ENCODE measurements at regions not wholly inside any gene's neighbourhood (a gene's known extent, or its start where the extent isn't known, plus 50 kb on each side); places are given as distances from the start of the nearest gene placed in this dataset.

GRCh38 chr3:68315546-68315945 lies 616.8 kb downstream of the TAFA4 start:
- no peak for DNase-seq (ENCODE audit: low read depth in 1 of 2, low spot score in 1 of 2)

GRCh38 chr3:68306571-68306970 lies 625.8 kb downstream of the TAFA4 start:
- DNase-seq (ENCODE audit: low read depth in 1 of 2, low spot score in 1 of 2): no peak

DNA sequence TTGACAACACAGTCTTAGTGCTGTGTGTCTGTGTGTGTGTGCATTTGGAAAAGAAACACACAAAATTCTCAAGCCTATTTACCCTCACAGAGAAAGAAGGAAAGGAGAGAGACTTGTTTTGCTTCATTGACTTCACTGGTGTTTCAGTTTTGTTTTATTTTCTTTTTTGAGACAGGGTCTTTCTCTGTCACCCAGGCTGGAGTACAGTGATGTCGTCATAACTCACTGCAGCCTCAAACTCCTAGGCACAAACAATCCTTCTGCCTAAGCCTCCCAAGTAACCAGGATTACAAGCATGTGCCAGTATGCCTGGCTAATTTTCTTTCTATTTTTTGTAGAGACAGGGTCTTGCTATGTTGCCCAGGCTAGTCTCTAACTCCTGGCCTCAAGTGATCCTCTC lies 636.9 kb downstream of the TAFA4 start:
- DNase-seq (ENCODE audit: low read depth in 1 of 2, low spot score in 1 of 2): no peak

- no peak for DNase-seq (ENCODE audit: low read depth in 1 of 2, low spot score in 1 of 2)
Measured at GRCh38 chr3:68290333-68290732, 635.9 kb upstream of the SUCLG2 start.

- no peak for DNase-seq (ENCODE audit: low read depth in 1 of 2, low spot score in 1 of 2)
Measured at GRCh38 chr3:68288085-68288484, 633.7 kb upstream of the SUCLG2 start.

DNA sequence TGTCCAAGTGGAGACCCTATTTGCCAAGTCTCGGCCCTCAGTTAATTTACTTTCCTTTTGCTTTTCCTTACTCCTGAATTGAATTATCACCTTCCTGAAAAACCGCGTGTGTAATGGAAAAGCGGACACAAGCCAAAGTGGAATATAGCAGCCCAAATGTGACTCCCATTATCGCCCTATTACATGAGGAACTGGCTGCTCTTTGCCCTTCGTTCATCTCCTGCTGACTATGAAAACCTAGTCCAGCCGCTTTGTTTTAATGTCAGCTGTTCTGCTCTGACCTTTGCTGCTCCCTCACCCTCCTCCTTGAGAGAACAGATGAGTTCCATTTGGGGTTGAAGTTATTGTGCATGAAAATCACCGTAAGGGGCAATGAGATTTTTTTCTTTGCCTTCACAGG lies 632.7 kb upstream of the SUCLG2 start:
- DNase-seq (ENCODE audit: low read depth in 1 of 2, low spot score in 1 of 2): no peak

DNA sequence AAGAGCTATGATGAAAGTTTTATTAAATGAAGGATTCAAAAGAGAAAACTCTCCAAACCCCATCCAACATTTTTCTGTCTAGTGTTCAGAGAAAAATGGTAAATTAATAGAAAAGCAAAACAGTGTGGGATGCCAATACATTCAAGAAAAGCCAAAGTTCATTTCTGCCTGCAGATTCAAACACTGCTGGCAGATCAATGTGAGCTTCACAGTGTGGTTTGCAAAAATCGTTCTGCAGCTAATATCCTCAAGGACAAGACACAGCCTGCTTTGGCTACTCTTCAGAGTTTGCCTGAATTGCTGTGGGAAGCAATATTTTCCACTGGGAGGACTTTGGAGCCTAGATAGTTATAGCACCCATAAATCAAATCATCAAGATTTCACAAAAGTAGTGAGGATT lies 619.9 kb upstream of the SUCLG2 start:
- no peak for DNase-seq (ENCODE audit: low read depth in 1 of 2, low spot score in 1 of 2)

GRCh38 chr3:68271145-68271544 lies 616.7 kb upstream of the SUCLG2 start:
- no peak for DNase-seq (ENCODE audit: low read depth in 1 of 2, low spot score in 1 of 2)

DNA sequence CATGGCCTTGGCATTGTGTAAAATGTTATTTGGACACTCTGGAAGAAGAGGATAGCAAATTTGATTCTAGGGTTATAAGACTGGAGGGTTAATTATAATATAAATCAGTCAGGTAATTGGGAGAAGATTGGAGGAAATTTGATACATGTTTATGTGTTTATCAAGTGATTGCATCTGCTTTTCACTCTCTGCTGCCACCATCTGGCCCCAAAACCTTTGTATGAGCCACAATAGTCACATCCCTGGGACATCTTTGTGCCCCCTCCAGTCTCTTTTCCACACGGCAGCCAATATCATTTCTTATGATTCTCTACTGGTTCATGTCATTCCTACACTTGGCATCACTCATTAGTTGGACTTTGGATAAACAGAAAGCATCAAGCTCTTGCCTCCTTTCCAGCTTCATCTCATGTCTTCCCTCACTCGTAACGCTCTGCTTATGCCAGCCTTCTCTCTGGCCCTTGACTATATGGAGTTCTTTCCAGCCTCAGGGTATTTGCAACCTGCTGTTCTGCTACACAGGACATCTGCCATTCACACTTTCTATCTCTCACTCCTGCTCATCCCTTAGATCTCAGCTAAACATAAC lies 602.3 kb upstream of the SUCLG2 start:
- no peak for DNase-seq (ENCODE audit: low read depth in 1 of 2, low spot score in 1 of 2)

- no peak for DNase-seq (ENCODE audit: low read depth in 1 of 2, low spot score in 1 of 2)
Measured at GRCh38 chr3:68249265-68249664, 594.9 kb upstream of the SUCLG2 start.

GRCh38 chr3:68242606-68243005 lies 588.2 kb upstream of the SUCLG2 start:
- DNase-seq (ENCODE audit: low read depth in 1 of 2, low spot score in 1 of 2): no peak

GRCh38 chr3:68239542-68239941 lies 585.1 kb upstream of the SUCLG2 start:
- no peak for DNase-seq (ENCODE audit: low read depth in 1 of 2, low spot score in 1 of 2)

- no peak for DNase-seq (ENCODE audit: low read depth in 1 of 2, low spot score in 1 of 2)
Measured at GRCh38 chr3:68234076-68234780, 579.8 kb upstream of the SUCLG2 start.

- DNase-seq (ENCODE audit: low read depth in 1 of 2, low spot score in 1 of 2): no peak
Measured at GRCh38 chr3:68228856-68229255, 574.4 kb upstream of the SUCLG2 start.

DNA sequence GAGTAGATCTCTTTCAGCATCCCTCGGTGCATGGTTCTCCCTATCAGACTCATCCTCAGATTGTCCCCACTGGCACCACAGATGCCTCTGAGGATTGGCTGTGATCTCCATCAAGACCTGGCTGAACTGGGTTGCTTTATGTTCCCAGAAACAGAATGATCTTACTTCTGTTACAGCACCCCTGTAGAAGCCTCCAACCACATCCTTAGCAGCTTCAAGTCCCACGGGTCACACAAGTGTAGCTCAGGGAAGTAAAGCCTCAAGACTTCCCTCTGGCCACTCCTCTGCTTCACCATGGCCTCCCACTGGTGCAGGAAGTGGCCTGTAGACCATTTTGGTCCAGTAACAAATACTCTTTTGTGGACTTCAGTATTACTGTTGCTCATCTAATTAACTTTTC lies 566.4 kb upstream of the SUCLG2 start:
- no peak for DNase-seq (ENCODE audit: low read depth in 1 of 2, low spot score in 1 of 2)

DNA sequence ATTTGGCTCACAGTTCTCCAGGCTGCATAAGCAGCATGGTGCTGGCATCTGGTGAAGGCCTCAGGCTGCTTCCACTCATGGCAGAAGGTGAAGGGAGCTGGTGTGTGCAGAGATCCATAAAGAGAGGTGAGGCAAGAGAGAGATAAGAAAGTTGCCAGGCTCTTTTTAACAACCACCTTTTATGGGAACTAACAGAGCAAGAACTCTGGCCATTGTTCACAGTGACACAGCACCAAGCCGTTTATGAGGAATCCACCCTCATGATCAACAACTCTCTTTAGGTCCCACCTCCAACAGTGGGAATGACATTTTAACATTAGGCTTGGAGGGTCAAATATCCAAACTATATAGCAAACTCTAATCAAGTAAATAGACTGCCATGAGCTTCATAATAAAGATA lies 557.2 kb upstream of the SUCLG2 start:
- no peak for DNase-seq (ENCODE audit: low read depth in 1 of 2, low spot score in 1 of 2)

DNA sequence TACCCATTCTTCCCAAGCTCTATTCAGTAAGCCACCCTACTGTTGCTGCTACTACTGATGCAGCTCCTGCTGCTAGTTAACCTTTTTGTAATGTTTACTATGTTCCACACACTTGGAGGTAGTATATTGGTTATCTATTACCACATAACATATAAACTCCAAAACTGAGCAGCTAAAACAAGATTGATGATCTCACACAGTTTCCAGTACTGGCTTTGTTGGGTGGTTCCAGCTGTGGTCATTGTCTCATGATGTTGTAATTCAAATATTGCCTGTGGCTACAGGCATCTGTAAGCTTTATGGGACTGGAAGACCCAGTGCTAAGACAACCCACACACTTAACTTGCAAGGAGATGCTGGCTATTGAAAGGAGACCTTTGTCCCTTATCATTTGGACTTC lies 556.2 kb upstream of the SUCLG2 start:
- DNase-seq (ENCODE audit: low read depth in 1 of 2, low spot score in 1 of 2): no peak

GRCh38 chr3:68207327-68207726 lies 552.9 kb upstream of the SUCLG2 start:
- no peak for DNase-seq (ENCODE audit: low read depth in 1 of 2, low spot score in 1 of 2)

- DNase-seq (ENCODE audit: low read depth in 1 of 2, low spot score in 1 of 2): no peak
Measured at GRCh38 chr3:68206524-68207117, 552.2 kb upstream of the SUCLG2 start.

GRCh38 chr3:68186733-68187132 lies 532.3 kb upstream of the SUCLG2 start:
- no peak for DNase-seq (ENCODE audit: low read depth in 1 of 2, low spot score in 1 of 2)

- no peak for DNase-seq (ENCODE audit: low read depth in 1 of 2, low spot score in 1 of 2)
Measured at GRCh38 chr3:68176600-68176999, 522.2 kb upstream of the SUCLG2 start.

DNA sequence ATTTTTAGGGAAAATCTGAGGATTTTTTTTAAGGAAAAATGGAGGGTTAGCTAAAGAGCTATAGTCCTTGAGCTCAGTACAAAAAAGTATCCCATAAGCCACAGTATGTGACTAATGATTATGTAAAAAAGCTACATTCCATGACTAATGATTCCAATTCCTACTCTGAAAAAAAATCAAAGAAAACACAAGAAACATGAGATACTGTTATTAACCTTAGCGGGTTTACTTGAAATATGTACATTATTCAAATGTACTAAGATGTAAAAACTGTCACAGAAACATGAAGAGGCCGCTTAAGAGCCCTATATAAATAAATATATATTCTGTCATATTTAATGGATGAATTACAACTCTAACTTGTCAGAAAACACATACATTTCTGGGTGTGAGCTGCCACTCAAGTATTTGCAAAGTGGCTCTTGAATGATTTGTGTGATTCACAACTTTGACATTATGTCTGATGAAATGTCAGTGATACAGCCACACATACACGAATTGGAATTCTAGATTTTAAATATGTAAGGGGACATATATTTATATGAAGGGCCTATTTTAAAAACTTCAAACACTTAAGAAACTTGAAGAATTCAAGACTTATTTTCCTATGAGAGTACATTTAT lies 518.7 kb upstream of the SUCLG2 start:
- DNase-seq (ENCODE audit: low read depth in 1 of 2, low spot score in 1 of 2): no peak

Data from stimulated activated CD4-positive, alpha-beta T cell treated with anti-CD3 and anti-CD28 coated beads, Interleukin-15, amount 100 ng/mL, for 1 hour (primary cell).